OCI-LY7 (cell line): ENCODE measurements at regions not wholly inside any gene's neighbourhood (a gene's known extent, or its start where the extent isn't known, plus 50 kb on each side); places are given as distances from the start of the nearest gene placed in this dataset.

ENCODE experiments used
- BruUV-seq: library from RNA; stranded (reverse); fragments of 400-500 nt; replicated peaks from 2 replicates; lab custom pipeline; 2021; lab: Mats Ljungman, UMichigan
- CTCF ChIA-PET: fragments of 300-600 bp; sonication (Branson Sonifier 250); formaldehyde crosslinking; loops from one replicate; lab custom pipeline; 2022; ENCODE audit warnings: antibody characterized with exemption; ENCODE audit not compliant: unreplicated experiment; lab: Charles Lee
- POLR2A ChIA-PET: fragments of 300-600 bp; sonication (Branson Sonifier 250); formaldehyde crosslinking; loops from one replicate; lab custom pipeline; 2022; ENCODE audit warnings: antibody characterized with exemption; lab: Charles Lee
- DNase-seq: peaks from one replicate; pipeline ENCODE4 v3.0.0-alpha.2; 2015; ENCODE audit warnings: low spot score
- H2AFZ ChIP-seq: fragments of 200-600 bp; sonication (generic), shearing (Covaris generic); 2 replicates; pipeline ENCODE4 v1.6.1; 2014; ENCODE audit warnings: mild to moderate bottlenecking, antibody characterized with exemption, low read length, moderate library complexity
- H3K27ac ChIP-seq: fragments of 200-600 bp; sonication (generic); 2 replicates; pipeline ENCODE4 v1.5.1; 2014; ENCODE audit warnings: mixed run types, low read depth, mild to moderate bottlenecking, moderate library complexity, low read length, inconsistent platforms; ENCODE audit not compliant: poor library complexity, severe bottlenecking
- H3K36me3 ChIP-seq: fragments of 200-600 bp; sonication (generic); 2 replicates; pipeline ENCODE4 v1.6.1; 2014; ENCODE audit warnings: mild to moderate bottlenecking, antibody characterized with exemption, low read length, moderate library complexity, mixed read lengths; ENCODE audit not compliant: insufficient read depth
- H3K4me1 ChIP-seq: fragments of 200-600 bp; sonication (generic); 2 replicates; pipeline ENCODE4 v1.5.1; 2014; ENCODE audit warnings: mild to moderate bottlenecking, low read length; ENCODE audit not compliant: insufficient read depth, poor library complexity, severe bottlenecking
- H3K4me2 ChIP-seq: fragments of 200-600 bp; sonication (generic); 2 replicates; pipeline ENCODE4 v1.6.1; 2014; ENCODE audit warnings: mild to moderate bottlenecking, low read length
- H3K4me3 ChIP-seq: fragments of 200-600 bp; sonication (generic); 2 replicates; pipeline ENCODE4 v1.5.1; 2014; ENCODE audit warnings: mild to moderate bottlenecking, low read depth, low read length; ENCODE audit not compliant: poor library complexity, severe bottlenecking
- H3K79me2 ChIP-seq: fragments of 200-600 bp; sonication (generic); 2 replicates; pipeline ENCODE4 v1.6.1; 2016; ENCODE audit warnings: low read depth, mild to moderate bottlenecking, low read length, moderate library complexity, mixed read lengths; ENCODE audit not compliant: insufficient read depth
- H3K9me2 ChIP-seq: fragments of 200-600 bp; sonication (generic); 2 replicates; pipeline ENCODE4 v1.6.1; 2016; ENCODE audit warnings: mild to moderate bottlenecking, low read length, mixed read lengths; ENCODE audit not compliant: insufficient read depth
- H3K9me3 ChIP-seq: fragments of 200-600 bp; sonication (generic); 2 replicates; pipeline ENCODE4 v1.6.1; 2014; ENCODE audit warnings: mild to moderate bottlenecking, mixed run types, low read length, mixed read lengths
- H4K20me1 ChIP-seq: fragments of 200-600 bp; sonication (generic); 2 replicates; pipeline ENCODE4 v1.6.1; 2014; ENCODE audit warnings: mild to moderate bottlenecking, antibody characterized with exemption, low read length, moderate library complexity, mixed read lengths; ENCODE audit not compliant: insufficient read depth
- CTCF ChIP-seq: fragments of 200-600 bp; sonication (generic); conservative IDR thresholded peaks from 2 replicates; pipeline ENCODE4 v1.5.1; 2014; ENCODE audit warnings: mild to moderate bottlenecking, antibody characterized with exemption, low read length, moderate library complexity, mixed read lengths
- EZH2phosphoT487 ChIP-seq: fragments of 200-600 bp; sonication (generic); IDR thresholded peaks from 2 replicates; pipeline ENCODE4 v1.6.1; 2018; ENCODE audit warnings: low read depth, borderline replicate concordance, mild to moderate bottlenecking, mixed run types, antibody characterized with exemption, low read length, moderate library complexity, mixed read lengths
- intact Hi-C: fragments of 100-400 bp; cut with micrococcal nuclease; formaldehyde crosslinking; loops from one replicate; pipeline ENCODE4 v1.10.0; 2022; ENCODE audit not compliant: unreplicated experiment

GRCh38 chr20:20803011-20803410 is 90.6 kb upstream of the RALGAPA2 start:
- no TSS peak for BruUV-seq
- Histone ChIP-seq H3K9me3 (no peaks in the 10 kb centered on the region), H2AFZ (no peak overlapping the region), H3K4me2 (no peak overlapping the region), H3K36me3 (no peaks in the 10 kb centered on the region), H3K27ac (no peak overlapping the region), H4K20me1 (no peaks in the 10 kb centered on the region), H3K4me3 (no peak overlapping the region), H3K9me2 (no peaks in the 10 kb centered on the region), H3K4me1 (no peaks in the 10 kb centered on the region), H3K79me2 (no peaks in the 10 kb centered on the region)
- TF ChIP-seq EZH2phosphoT487 (no peak), CTCF (no peak)
- no peak for DNase-seq
- intact Hi-C loops: no loop called here
- CTCF ChIA-PET: no interaction called here
- POLR2A ChIA-PET: no interaction called here

- no peak for DNase-seq
- no peak overlapping the region for H3K4me3 ChIP-seq
- no peaks in the 10 kb centered on the region for H3K36me3 ChIP-seq
- no peak overlapping the region for H3K27ac ChIP-seq
- BruUV-seq: no TSS peak
- no peaks in the 10 kb centered on the region for H4K20me1 ChIP-seq
- CTCF ChIA-PET: no interaction called here
- no peaks in the 10 kb centered on the region for H3K9me3 ChIP-seq
- intact Hi-C loops: no loop called here
- no peaks in the 10 kb centered on the region for H3K9me2 ChIP-seq
- H3K79me2 ChIP-seq: no peaks in the 10 kb centered on the region
- no peaks in the 10 kb centered on the region for H3K4me1 ChIP-seq
- no peak for TF ChIP-seq CTCF
- TF ChIP-seq EZH2phosphoT487: no peak
- no peak overlapping the region for H3K4me2 ChIP-seq
- POLR2A ChIA-PET: no interaction called here
- no peak overlapping the region for H2AFZ ChIP-seq
Measured at GRCh38 chr20:20802328-20802727, 89.9 kb upstream of the RALGAPA2 start.

- Histone ChIP-seq H4K20me1 (no peaks in the 10 kb centered on the region), H3K36me3 (no peaks in the 10 kb centered on the region), H3K4me1 (no peaks in the 10 kb centered on the region), H3K79me2 (no peaks in the 10 kb centered on the region), H3K9me2 (no peaks in the 10 kb centered on the region), H3K4me2 (no peak overlapping the region), H2AFZ (no peak overlapping the region), H3K9me3 (no peaks in the 10 kb centered on the region), H3K4me3 (no peak overlapping the region), H3K27ac (no peak overlapping the region)
- intact Hi-C loops: no loop called here
- CTCF ChIA-PET: no interaction called here
- no peak for DNase-seq
- BruUV-seq: no TSS peak
- TF ChIP-seq EZH2phosphoT487: no peak
- no peak for TF ChIP-seq CTCF
- POLR2A ChIA-PET: interaction anchor here (0.6 to 1.2 kb wide), 2 partner anchors 9 to 684 kb away, joined by 3 read pairs; no protein-coding TSS in a partner anchor
Measured at GRCh38 chr20:20799716-20800312, 87.4 kb upstream of the RALGAPA2 start.
